ENCODE measurements at regions not wholly inside any gene's neighbourhood (a gene's known extent, or its start where the extent isn't known, plus 50 kb on each side); places are given as distances from the start of the nearest gene placed in this dataset.

GRCh38 chr16:75804368-75804767 is 78.1 kb upstream of the CPHXL start:
- Histone ChIP-seq H4K20me1 (ENCODE audit: control insufficient read depth, insufficient read depth, low read length, poor library complexity, severe bottlenecking) (no peaks in the 10 kb centered on the region), H3K9me3 (ENCODE audit: control extremely low read depth in 1 of 3, control insufficient read depth in 2 of 3, insufficient read depth in 1 of 3, low read length in 2 of 3) (no peaks in the 10 kb centered on the region), H3K4me1 (ENCODE audit: control insufficient read depth in 2 of 2, insufficient read depth in 2 of 2, low read length in 2 of 2) (no peaks in the 10 kb centered on the region), H3K27ac (ENCODE audit: low read length in 2 of 2) (no peak overlapping the region), H3K4me2 (replicated peaks; ENCODE audit: low read depth, low read length, poor library complexity, severe bottlenecking) (no peak overlapping the region), H3K27me3 (replicated peaks in 1 of 4; ENCODE audit: control extremely low read depth in 1 of 4, control insufficient read depth in 3 of 4, insufficient read depth in 4 of 4, low read length in 3 of 4) (no peaks in the 10 kb centered on the region), H3K9ac (ENCODE audit: low read length) (no peak overlapping the region), H3K79me2 (ENCODE audit: control insufficient read depth, insufficient read depth, low read length) (no peaks in the 10 kb centered on the region), H2AFZ (ENCODE audit: insufficient read depth, low read depth, low read length, poor library complexity, severe bottlenecking) (no peak overlapping the region), H3K36me3 (replicated peaks in 1 of 2; ENCODE audit: control extremely low read depth in 1 of 2, control insufficient read depth in 1 of 2, extremely low read depth in 1 of 2, insufficient read depth in 2 of 2, low read length in 1 of 2) (no peaks in the 10 kb centered on the region), H3K4me3 (ENCODE audit: control extremely low read depth in 1 of 5, extremely low read depth in 1 of 5, insufficient read depth in 1 of 5, low read depth in 2 of 5, low read length in 4 of 5) (no peak overlapping the region)
- H3K27me3 Mint-ChIP-seq = peaks cover 23% of the 10 kb centered on the region
- H3K9me3 Mint-ChIP-seq (ENCODE audit: insufficient read depth) = no peaks in the 10 kb centered on the region
- ATAC-seq (ENCODE audit: low read depth) (no peak), DNase-seq (no peak)
- TF ChIP-seq EZH2 (IDR thresholded peaks at IDR 0.05; ENCODE audit: borderline replicate concordance, insufficient read depth, low read depth, low read length, poor library complexity, severe bottlenecking) = no peak
- WGBS (ENCODE audit: insufficient coverage) = 67% methylated on average over 1 of the region's 3 CpGs
- H3K27ac Mint-ChIP-seq = no peak overlapping the region
- no peak overlapping the region for H3K4me3 Mint-ChIP-seq
- H3K4me1 Mint-ChIP-seq = no peaks in the 10 kb centered on the region
- CTCF ChIA-PET = interaction anchor here (1.0 kb wide), 1 partner anchor 1367 kb away, joined by 3 read pairs; no protein-coding TSS in a partner anchor
- intact Hi-C loops (cut with micrococcal nuclease) = no loop called here
- POLR2A ChIA-PET = no interaction called here

DNA sequence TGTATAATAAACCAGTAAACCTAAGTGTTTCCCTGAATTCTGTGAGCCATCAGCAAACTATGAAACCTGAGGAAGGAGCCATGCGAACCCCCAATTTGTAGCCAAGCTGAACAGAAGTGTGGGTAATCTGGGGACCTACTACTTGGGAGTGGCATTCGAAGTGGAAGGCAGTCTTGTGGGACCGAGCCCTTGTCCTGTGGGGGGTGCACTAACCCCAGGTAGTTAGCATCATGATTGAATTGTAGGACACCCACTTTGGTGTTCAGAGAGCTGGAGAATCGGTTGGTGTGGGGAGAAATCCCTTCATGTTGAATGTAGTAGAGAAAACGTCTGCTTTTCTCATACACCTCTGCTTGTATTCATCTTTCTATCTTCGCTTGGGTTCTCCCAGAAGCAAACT is 79.7 kb upstream of the CPHXL start:
- Histone ChIP-seq H3K9ac (ENCODE audit: low read length) (no peak overlapping the region), H3K4me1 (ENCODE audit: control insufficient read depth in 2 of 2, insufficient read depth in 2 of 2, low read length in 2 of 2) (no peaks in the 10 kb centered on the region), H3K27ac (ENCODE audit: low read length in 2 of 2) (no peak overlapping the region), H4K20me1 (ENCODE audit: control insufficient read depth, insufficient read depth, low read length, poor library complexity, severe bottlenecking) (no peaks in the 10 kb centered on the region), H3K4me2 (replicated peaks; ENCODE audit: low read depth, low read length, poor library complexity, severe bottlenecking) (no peak overlapping the region), H3K4me3 (ENCODE audit: control extremely low read depth in 1 of 5, extremely low read depth in 1 of 5, insufficient read depth in 1 of 5, low read depth in 2 of 5, low read length in 4 of 5) (no peak overlapping the region), H3K27me3 (replicated peaks in 1 of 4; ENCODE audit: control extremely low read depth in 1 of 4, control insufficient read depth in 3 of 4, insufficient read depth in 4 of 4, low read length in 3 of 4) (no peaks in the 10 kb centered on the region), H3K36me3 (replicated peaks in 1 of 2; ENCODE audit: control extremely low read depth in 1 of 2, control insufficient read depth in 1 of 2, extremely low read depth in 1 of 2, insufficient read depth in 2 of 2, low read length in 1 of 2) (no peaks in the 10 kb centered on the region), H2AFZ (ENCODE audit: insufficient read depth, low read depth, low read length, poor library complexity, severe bottlenecking) (no peak overlapping the region), H3K9me3 (ENCODE audit: control extremely low read depth in 1 of 3, control insufficient read depth in 2 of 3, insufficient read depth in 1 of 3, low read length in 2 of 3) (no peaks in the 10 kb centered on the region), H3K79me2 (ENCODE audit: control insufficient read depth, insufficient read depth, low read length) (no peaks in the 10 kb centered on the region)
- Mint-ChIP-seq H3K4me1 (no peaks in the 10 kb centered on the region), H3K27ac (no peak overlapping the region), H3K27me3 (peaks cover 21% of the 10 kb centered on the region), H3K9me3 (ENCODE audit: insufficient read depth) (no peaks in the 10 kb centered on the region), H3K4me3 (no peak overlapping the region)
- intact Hi-C loops (cut with micrococcal nuclease) = no loop called here
- DNase-seq (no peak), ATAC-seq (ENCODE audit: low read depth) (no peak)
- ChIA-PET POLR2A (no interaction called here), CTCF (no interaction called here)
- WGBS (ENCODE audit: insufficient coverage) = 84% methylated on average over 4 of the region's 6 CpGs
- TF ChIP-seq EZH2 (IDR thresholded peaks at IDR 0.05; ENCODE audit: borderline replicate concordance, insufficient read depth, low read depth, low read length, poor library complexity, severe bottlenecking) (no peak), CTCF (IDR thresholded peaks at IDR 0.05) (no peak)

Measured in B cell (primary cell).